Fibroblast of the conjunctiva (primary cell): ENCODE measurements at regions not wholly inside any gene's neighbourhood (a gene's known extent, or its start where the extent isn't known, plus 50 kb on each side); places are given as distances from the start of the nearest gene placed in this dataset.

Experiments used
- DNase-seq: peaks from one replicate; pipeline ENCODE4 v3.0.0-alpha.2; 2010; ENCODE audit warnings: low read depth

DNA sequence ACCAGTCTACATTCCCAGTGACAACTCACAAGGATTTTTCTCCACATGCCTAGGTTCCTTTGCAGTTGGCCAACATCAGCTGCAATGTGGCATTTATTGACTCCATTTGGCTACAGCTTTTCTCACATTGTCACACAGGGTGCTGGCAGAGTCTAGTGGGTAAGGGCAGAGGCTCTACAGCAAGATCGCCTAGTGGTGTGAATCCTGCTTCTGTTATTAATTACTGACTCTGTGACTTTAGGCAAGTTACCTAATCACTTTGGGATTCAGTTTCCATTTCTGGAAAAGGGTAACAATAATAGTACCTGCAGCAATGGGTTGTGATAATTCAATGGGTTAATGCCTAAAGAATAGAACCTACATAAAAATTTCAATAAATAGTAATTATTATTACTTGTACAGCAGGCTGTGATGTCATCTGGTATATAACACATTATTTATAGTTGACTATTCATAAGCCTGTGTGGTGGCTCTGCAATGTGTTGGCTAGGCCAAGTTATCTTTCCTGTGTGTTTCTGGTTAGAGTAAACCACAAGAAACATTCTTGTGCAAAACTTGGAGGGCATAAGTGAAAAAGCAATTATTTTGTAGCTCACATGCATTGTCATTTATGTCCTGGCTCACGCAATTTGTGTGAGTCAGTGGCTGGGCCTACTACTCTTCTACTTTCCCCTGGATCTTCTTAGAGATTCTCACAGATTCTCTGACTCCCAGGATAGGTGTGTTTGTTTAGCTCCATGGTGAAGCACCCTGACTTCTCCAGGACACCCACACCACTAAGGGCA, 59.5 kb downstream of the PTGS2 start:
- peak; percentile 65 for DNase-seq

- DNase-seq: peak; percentile 16
These were observed 61.6 kb downstream of the PTGS2 start for GRCh38 chr1:186618401-186619170.

- no peak for DNase-seq
These were observed 62.3 kb downstream of the PTGS2 start for GRCh38 chr1:186617926-186618325.

DNA sequence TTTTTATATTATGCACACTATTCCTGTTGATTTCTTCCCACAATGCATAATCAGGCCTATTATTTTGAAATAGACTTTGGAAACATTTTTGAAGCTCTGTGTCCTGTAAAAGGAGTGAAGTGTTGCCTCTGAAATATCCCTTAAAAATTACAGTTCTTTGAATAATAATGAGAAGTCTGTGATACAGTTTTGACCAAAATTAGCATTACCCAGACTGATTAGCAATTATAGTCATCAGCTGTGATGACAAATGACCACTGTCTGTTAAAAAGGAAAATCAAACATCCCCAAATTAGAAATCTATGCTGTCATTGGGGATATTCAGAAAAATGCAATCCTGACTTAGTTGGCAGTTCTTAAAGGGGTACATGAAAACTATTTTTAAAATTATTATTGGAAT, 63.7 kb downstream of the PTGS2 start:
- no peak for DNase-seq

DNA sequence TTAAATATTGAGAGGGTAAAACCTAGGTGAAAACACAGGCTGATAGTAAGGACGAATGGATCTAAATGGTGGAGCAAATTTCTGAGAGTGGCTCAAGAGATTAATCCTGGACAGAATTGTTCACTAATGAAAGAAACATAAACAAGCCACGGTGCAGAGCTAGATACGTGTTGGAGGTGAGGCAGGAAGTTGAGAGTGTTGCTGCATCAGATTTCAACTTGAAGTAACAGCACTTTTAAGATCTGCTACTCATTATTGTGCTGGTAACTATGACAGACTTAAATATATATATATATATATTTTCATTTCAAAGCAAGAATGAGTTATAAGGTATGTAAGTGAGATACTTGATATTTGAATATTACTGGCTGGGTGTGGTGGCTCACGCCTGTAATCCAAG, 64.9 kb downstream of the PTGS2 start:
- DNase-seq: no peak

DNA sequence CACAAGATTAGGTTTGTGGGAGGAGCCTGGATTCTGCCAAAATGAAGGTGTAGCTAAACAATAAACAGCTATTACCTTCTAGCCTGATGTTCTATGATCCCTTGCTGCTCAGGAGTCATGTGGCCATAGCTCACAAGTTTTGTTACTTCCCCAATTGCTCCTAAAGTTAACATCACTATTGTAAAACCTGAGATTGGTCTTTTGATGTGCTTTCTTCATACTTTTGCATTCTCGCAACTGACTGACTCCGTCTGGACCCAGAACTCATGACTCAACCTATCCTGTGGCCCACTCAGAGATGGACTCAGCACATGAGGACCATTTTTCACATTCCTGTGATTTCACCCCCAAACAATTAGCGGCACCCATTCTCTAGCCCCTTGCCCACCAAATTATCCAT, 69.1 kb downstream of the PTGS2 start:
- no peak for DNase-seq

GRCh38 chr1:186609183-186609582, 71.0 kb downstream of the PTGS2 start:
- no peak for DNase-seq

- peak; percentile 60 for DNase-seq
These were observed 74.4 kb downstream of the PTGS2 start for GRCh38 chr1:186605762-186606350.

DNA sequence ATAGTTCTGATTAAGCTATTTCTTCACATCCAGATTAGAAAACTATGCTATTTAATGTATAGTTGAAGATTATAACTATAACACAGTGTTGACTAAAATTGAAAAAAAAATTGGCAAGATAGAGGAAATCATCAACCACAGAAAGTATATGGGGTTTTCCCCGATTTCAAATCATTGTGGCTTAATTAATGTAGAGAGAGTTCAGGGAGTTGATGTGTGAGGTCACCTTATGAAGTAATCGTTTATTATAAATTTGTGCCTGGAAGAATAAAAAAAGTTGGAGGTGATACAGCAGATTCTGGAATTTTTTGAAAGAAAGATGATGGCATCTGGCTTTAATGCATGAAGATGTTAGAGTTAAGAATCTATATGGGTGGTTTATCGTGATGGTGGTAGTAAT, 84.3 kb downstream of the PTGS2 start:
- DNase-seq: no peak

DNA sequence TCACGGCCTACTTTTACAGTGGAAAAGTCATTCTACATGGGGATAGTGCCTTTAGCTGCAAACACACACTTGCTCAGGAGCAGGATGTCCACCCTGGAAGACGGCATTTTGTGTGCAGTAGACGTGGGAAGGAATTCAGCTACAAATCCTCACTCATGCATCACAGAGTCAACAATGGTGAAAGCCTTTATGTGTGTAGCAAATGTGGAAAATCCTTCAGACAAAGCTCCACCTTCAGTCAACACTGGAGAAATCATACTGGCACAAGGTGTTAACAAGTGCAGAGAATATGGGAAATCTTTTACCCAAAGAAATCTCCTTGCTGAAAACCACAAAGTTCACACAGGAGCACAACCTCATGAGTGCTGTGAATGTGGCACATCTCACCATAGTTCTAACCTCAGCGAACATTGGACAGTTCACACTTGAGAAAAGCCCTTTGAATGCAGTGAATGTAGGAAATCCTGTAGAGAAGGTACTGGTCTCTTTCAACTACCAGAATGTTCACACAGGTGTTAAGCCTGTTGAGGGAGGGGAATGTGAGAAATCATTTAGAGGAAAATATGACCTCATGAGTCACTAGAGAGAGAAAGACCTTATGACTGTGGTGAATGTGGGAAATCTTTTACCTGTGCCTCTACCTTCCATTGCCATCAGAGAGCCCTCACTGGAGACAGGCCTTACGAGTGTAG, 101.8 kb downstream of the PTGS2 start:
- no peak for DNase-seq

DNA sequence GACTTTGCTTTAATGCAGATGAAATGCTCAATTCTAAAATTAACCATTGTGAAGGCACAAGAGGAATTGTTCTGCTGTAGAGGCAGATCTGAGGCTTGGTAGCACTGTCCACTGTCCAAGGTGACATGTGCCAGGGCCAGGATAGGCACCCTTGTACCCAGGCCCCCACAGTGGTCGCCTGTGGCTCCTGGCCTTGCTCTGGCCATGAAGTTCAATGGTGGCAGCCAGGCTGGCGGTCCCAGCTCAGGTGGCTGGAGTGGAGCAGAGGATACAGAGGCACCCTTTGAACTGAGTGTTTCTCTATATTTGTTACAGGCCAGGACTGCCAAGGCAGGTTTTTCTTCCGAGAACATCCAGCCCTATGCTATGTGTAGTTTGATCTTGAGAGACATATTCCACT, 102.6 kb downstream of the PTGS2 start:
- no peak for DNase-seq

- DNase-seq: no peak
These were observed 103.0 kb downstream of the PTGS2 start for GRCh38 chr1:186577216-186577615.

GRCh38 chr1:186575348-186575747, 104.9 kb downstream of the PTGS2 start:
- DNase-seq: peak; percentile 20

GRCh38 chr1:186574926-186575325, 105.3 kb downstream of the PTGS2 start:
- DNase-seq: no peak

DNA sequence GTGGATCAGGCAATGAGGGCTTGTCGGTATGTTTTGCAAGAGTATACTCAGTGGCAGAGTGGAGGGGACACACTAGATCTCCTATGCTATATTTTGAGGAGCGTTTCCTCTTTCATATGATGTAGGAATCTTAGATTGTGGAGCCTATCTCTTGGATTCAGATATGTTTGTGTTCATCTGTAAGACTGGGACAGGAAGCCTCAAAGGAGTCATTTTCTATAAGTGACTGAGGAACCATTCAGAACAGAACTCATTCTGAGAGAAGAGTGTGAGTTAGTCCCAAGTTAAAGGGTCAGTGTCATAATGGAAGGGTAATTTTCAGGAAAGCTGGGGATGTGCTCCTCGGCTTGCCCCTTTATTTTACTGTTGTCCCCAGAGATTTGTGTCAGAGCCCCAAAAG, 107.7 kb downstream of the PTGS2 start:
- DNase-seq: no peak

GRCh38 chr1:186571771-186572170, 108.5 kb downstream of the PTGS2 start:
- no peak for DNase-seq

DNA sequence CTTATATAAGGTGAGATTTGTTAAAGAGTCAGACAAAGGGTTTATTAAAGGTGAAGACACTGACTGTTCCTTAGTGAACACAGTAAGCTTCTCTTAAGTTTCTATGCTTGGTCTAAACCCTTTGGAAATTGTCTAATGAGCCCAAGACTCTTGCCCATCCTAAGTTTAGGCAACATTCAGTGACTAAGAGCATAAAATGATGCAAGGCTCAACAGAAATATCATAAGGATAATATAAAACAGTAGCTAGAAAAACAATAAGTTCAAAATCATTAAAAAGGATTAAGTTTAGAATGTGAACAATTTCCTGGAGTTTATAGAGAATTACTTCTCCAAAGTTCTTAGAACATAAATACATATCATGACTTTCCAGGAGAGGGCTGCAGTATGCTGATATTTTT, 108.9 kb upstream of the PDC start:
- no peak for DNase-seq

DNA sequence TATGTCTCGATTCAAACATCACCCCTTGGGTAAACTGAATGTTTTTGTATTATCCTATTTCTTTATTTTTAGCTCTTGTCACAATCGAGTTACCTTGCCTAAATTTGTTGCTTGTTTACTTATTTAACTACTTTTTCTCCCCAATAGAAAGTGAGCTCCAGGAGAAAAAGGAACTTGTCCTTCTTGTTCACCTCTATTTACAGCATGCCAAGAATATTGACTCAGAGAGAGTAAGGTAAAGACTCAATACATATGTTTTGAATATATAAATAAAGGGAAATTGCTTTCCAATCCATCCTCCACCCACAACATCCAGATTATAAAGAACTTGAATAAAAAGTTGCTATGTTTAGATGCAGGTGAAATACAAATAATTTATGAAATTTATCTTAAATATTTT, 107.3 kb upstream of the PDC start:
- DNase-seq: no peak

DNA sequence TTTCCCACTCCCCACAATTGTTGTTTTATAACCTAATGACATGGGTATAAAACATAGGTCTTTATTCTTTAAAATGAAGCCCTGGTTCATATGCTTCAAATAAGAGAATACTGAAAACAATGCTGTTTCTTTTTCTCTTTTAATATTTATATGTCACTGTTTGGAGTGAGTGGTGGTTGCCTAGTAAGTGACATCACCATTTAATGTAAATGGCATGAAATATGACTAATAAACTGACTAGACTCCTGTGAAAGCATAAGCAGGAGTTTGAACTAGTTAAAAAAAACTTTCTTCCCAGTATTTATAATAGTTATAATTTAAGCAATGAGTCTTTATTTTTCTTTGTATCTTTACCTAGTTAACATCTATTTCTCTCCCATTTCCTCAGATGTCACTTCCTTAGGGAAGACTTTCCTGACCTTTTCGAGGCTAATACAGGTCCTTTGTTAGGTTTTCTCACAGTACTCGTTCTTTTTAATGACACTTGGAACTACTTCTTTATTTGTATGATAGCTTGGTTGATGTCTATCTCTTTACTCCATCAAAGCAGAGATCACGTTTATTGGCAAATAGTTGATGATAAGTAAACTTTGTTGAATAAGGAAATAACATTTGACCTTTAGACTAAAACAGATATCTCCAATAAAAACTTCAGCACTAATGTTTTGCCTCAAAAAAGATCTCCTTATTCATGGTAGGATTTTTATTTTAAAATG, 105.4 kb upstream of the PDC start:
- DNase-seq: no peak

DNA sequence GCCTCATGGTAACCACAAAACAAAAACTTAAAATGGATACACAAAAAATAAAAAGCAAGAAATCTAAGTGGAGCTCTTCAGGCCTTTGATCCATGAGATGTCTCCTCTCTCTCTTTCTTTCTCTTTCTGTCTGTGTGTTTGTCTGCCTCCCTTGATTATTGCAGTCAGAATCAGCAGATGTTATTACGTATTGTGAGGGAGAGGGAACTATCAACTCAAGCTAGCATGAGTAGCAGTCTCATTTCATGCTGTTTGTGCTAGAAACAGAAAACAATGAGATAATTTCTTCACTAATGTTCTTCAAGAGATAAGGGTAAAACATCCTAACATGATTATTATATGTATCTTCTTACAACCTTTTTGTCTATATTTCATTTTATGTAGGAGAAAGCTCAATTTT, 103.7 kb upstream of the PDC start:
- no peak for DNase-seq

- DNase-seq: no peak
These were observed 98.7 kb upstream of the PDC start for GRCh38 chr1:186559601-186560116.
